IMR-90 (cell line): ENCODE measurements at regions not wholly inside any gene's neighbourhood (a gene's known extent, or its start where the extent isn't known, plus 50 kb on each side); places are given as distances from the start of the nearest gene placed in this dataset.

Experiments
- BHLHE40 ChIP-seq: fragments of 150-350 bp; IDR thresholded peaks from 2 replicates; pipeline ENCODE4 v1.6.1; 2016; ENCODE audit warnings: mild to moderate bottlenecking, low read depth, low read length
- CEBPB ChIP-seq: IDR thresholded peaks from 2 replicates; pipeline ENCODE4 v1.6.1; 2012; ENCODE audit warnings: low read depth, low read length, improper control_type of control experiment
- FOS ChIP-seq: fragments of 150-350 bp; IDR thresholded peaks from 2 replicates; pipeline ENCODE4 v1.6.1; 2016; ENCODE audit warnings: low read depth, low read length
- MAFK ChIP-seq: IDR thresholded peaks from 2 replicates; pipeline ENCODE4 v1.6.1; 2012; ENCODE audit warnings: low read depth, low read length, improper control_type of control experiment
- MAZ ChIP-seq: IDR thresholded peaks from 2 replicates; pipeline ENCODE4 v1.6.1; 2012; ENCODE audit warnings: low read depth, mild to moderate bottlenecking, low read length, improper control_type of control experiment, moderate library complexity, borderline replicate concordance
- POLR2A ChIP-seq: IDR thresholded peaks from 2 replicates; pipeline ENCODE4 v1.6.1; 2012; ENCODE audit warnings: mild to moderate bottlenecking, low read depth, low read length
- RAD21 ChIP-seq: IDR thresholded peaks from 2 replicates; pipeline ENCODE4 v1.6.1; 2012; ENCODE audit warnings: low read length, improper control_type of control experiment
- RCOR1 ChIP-seq: IDR thresholded peaks from 2 replicates; pipeline ENCODE4 v1.6.1; 2012; ENCODE audit warnings: mild to moderate bottlenecking, low read length, improper control_type of control experiment; ENCODE audit not compliant: insufficient replicate concordance
- RFX5 ChIP-seq: IDR thresholded peaks from 2 replicates; pipeline ENCODE4 v1.8.0; 2012; ENCODE audit warnings: low read depth, mild to moderate bottlenecking, low read length, moderate library complexity
- SMC3 ChIP-seq: fragments of 150-350 bp; IDR thresholded peaks from 2 replicates; pipeline ENCODE4 v1.6.1; 2016; ENCODE audit warnings: low read depth, mild to moderate bottlenecking, antibody characterized with exemption, low read length, moderate library complexity
- TF ChIP-seq, protein P1 (sequence below): conservative IDR thresholded peaks from 2 replicates; pipeline ENCODE4 v1.5.1; 2012; ENCODE audit warnings: mild to moderate bottlenecking, low read depth, low read length, improper control_type of control experiment
- TF ChIP-seq, protein P2 (sequence below): fragments of 150-350 bp; IDR thresholded peaks from 2 replicates; pipeline ENCODE4 v1.6.1; 2017; ENCODE audit warnings: mild to moderate bottlenecking, antibody characterized with exemption, low read length, low read depth

DNA sequence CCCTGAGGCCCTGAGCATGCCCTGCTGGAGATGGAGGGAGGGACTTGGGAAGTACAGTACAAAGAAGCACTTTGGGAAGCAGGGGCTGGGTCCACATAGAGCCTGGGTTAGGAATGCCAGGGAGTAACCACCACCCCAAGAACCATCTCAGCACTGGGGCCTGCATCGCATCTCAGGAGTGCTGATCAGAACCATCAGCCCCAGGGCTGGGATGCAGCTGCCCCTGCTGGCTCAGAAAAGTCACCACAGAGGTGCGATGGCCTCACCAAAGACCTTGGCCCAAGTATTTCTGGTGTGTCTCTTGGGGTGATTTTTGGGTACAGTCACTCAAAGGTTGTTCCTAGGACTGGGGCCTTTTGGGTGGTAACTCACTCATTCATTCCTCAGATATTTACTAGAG, 236.8 kb upstream of the MVB12B start:
- TF ChIP-seq MAZ (no peak), BHLHE40 (no peak), RAD21 (no peak), POLR2A (no peak), SMC3 (no peak), RCOR1 (no peak), RFX5 (no peak), CEBPB (no peak), FOS (no peak), MAFK (no peak)
- TF ChIP-seq, protein P1, sequence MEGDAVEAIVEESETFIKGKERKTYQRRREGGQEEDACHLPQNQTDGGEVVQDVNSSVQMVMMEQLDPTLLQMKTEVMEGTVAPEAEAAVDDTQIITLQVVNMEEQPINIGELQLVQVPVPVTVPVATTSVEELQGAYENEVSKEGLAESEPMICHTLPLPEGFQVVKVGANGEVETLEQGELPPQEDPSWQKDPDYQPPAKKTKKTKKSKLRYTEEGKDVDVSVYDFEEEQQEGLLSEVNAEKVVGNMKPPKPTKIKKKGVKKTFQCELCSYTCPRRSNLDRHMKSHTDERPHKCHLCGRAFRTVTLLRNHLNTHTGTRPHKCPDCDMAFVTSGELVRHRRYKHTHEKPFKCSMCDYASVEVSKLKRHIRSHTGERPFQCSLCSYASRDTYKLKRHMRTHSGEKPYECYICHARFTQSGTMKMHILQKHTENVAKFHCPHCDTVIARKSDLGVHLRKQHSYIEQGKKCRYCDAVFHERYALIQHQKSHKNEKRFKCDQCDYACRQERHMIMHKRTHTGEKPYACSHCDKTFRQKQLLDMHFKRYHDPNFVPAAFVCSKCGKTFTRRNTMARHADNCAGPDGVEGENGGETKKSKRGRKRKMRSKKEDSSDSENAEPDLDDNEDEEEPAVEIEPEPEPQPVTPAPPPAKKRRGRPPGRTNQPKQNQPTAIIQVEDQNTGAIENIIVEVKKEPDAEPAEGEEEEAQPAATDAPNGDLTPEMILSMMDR, result no peak
- TF ChIP-seq, protein P2, sequence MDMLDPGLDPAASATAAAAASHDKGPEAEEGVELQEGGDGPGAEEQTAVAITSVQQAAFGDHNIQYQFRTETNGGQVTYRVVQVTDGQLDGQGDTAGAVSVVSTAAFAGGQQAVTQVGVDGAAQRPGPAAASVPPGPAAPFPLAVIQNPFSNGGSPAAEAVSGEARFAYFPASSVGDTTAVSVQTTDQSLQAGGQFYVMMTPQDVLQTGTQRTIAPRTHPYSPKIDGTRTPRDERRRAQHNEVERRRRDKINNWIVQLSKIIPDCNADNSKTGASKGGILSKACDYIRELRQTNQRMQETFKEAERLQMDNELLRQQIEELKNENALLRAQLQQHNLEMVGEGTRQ, result no peak
